T-helper 1 cell treated with Interleukin-12 subunit alpha and Interleukin-12 subunit beta and Interleukin-4 antibody, amounts not matched to agents 30 μg/mL and 1 μg/mL, for 36 hours (primary cell): ENCODE measurements at regions not wholly inside any gene's neighbourhood (a gene's known extent, or its start where the extent isn't known, plus 50 kb on each side); places are given as distances from the start of the nearest gene placed in this dataset.
"Not testable (repeated sequence)": the region's sequence is repeated elsewhere in the genome, so short reads cannot be mapped to it uniquely, and the experiment has no call there.

ENCODE experiments used
- H3K27ac Mint-ChIP-seq: one replicate; pipeline ENCODE4 v1.8.0; 2021; ENCODE audit warnings: mild to moderate bottlenecking, mixed read lengths
- H3K27me3 Mint-ChIP-seq: one replicate; pipeline ENCODE4 v1.8.0; 2021; ENCODE audit warnings: low read depth, mixed read lengths
- H3K36me3 Mint-ChIP-seq: one replicate; pipeline ENCODE4 v1.8.0; 2021; ENCODE audit warnings: low read depth, mixed read lengths
- H3K4me1 Mint-ChIP-seq: one replicate; pipeline ENCODE4 v1.8.0; 2021; ENCODE audit warnings: low read depth, mixed read lengths
- H3K4me3 Mint-ChIP-seq: one replicate; pipeline ENCODE4 v1.8.0; 2021; ENCODE audit warnings: mild to moderate bottlenecking, moderate library complexity, mixed read lengths
- H3K9me3 Mint-ChIP-seq: one replicate; pipeline ENCODE4 v1.8.0; 2021; ENCODE audit warnings: mixed read lengths

GRCh38 chr5:77923666-77924065, 147.5 kb upstream of the TBCA start:
- Mint-ChIP-seq H3K4me1 (peaks cover 4% of the 10 kb centered on the region), H3K4me3 (no peak overlapping the region), H3K36me3 (peaks cover 2% of the 10 kb centered on the region), H3K27ac (no peak overlapping the region), H3K27me3 (peaks cover 4% of the 10 kb centered on the region), H3K9me3 (peaks cover 14% of the 10 kb centered on the region)

GRCh38 chr5:77921094-77921768, 145.1 kb upstream of the TBCA start:
- H3K27me3 Mint-ChIP-seq: no peaks in the 10 kb centered on the region
- peaks cover 4% of the 10 kb centered on the region for H3K4me1 Mint-ChIP-seq
- peaks cover 2% of the 10 kb centered on the region for H3K36me3 Mint-ChIP-seq
- no peak overlapping the region for H3K4me3 Mint-ChIP-seq
- no peak overlapping the region for H3K27ac Mint-ChIP-seq
- H3K9me3 Mint-ChIP-seq: peaks cover 9% of the 10 kb centered on the region

- Mint-ChIP-seq H3K36me3 (peaks cover 2% of the 10 kb centered on the region), H3K27me3 (no peaks in the 10 kb centered on the region), H3K4me3 (no peak overlapping the region), H3K9me3 (peaks cover 6% of the 10 kb centered on the region), H3K27ac (no peak overlapping the region), H3K4me1 (peaks cover 3% of the 10 kb centered on the region)
Observed at GRCh38 chr5:77920359-77921058, 144.4 kb upstream of the TBCA start.

GRCh38 chr5:77915346-77915745, 139.2 kb upstream of the TBCA start:
- no peaks in the 10 kb centered on the region for H3K9me3 Mint-ChIP-seq
- no peaks in the 10 kb centered on the region for H3K36me3 Mint-ChIP-seq
- no peak overlapping the region for H3K4me3 Mint-ChIP-seq
- H3K27ac Mint-ChIP-seq: no peak overlapping the region
- peaks cover 13% of the 10 kb centered on the region for H3K27me3 Mint-ChIP-seq
- no peaks in the 10 kb centered on the region for H3K4me1 Mint-ChIP-seq

- Mint-ChIP-seq H3K4me3 (no peak overlapping the region), H3K27me3 (peaks cover 18% of the 10 kb centered on the region), H3K9me3 (no peaks in the 10 kb centered on the region), H3K27ac (no peak overlapping the region), H3K4me1 (no peaks in the 10 kb centered on the region), H3K36me3 (no peaks in the 10 kb centered on the region)
Observed at GRCh38 chr5:77912721-77913120, 136.6 kb upstream of the TBCA start.

GRCh38 chr5:77910602-77911188, 134.6 kb upstream of the TBCA start:
- no peak overlapping the region for H3K27ac Mint-ChIP-seq

GRCh38 chr5:77909237-77909636, 133.1 kb upstream of the TBCA start:
- H3K27me3 Mint-ChIP-seq: peaks cover 18% of the 10 kb centered on the region
- no peaks in the 10 kb centered on the region for H3K36me3 Mint-ChIP-seq
- no peak overlapping the region for H3K4me3 Mint-ChIP-seq
- H3K4me1 Mint-ChIP-seq: no peaks in the 10 kb centered on the region
- no peaks in the 10 kb centered on the region for H3K9me3 Mint-ChIP-seq
- H3K27ac Mint-ChIP-seq: no peak overlapping the region

More at GRCh38 chr5:77910602-77911188, 134.6 kb upstream of the TBCA start:
- Mint-ChIP-seq H3K4me1 (no peaks in the 10 kb centered on the region), H3K27me3 (peaks cover 18% of the 10 kb centered on the region), H3K9me3 (no peaks in the 10 kb centered on the region), H3K36me3 (no peaks in the 10 kb centered on the region), H3K4me3 (no peak overlapping the region)

GRCh38 chr5:77908787-77909186, 132.6 kb upstream of the TBCA start:
- H3K9me3 Mint-ChIP-seq: no peaks in the 10 kb centered on the region
- H3K4me1 Mint-ChIP-seq: no peaks in the 10 kb centered on the region
- no peak overlapping the region for H3K4me3 Mint-ChIP-seq
- H3K27me3 Mint-ChIP-seq: peaks cover 18% of the 10 kb centered on the region
- no peak overlapping the region for H3K27ac Mint-ChIP-seq
- no peaks in the 10 kb centered on the region for H3K36me3 Mint-ChIP-seq

GRCh38 chr5:77907786-77908185, 131.6 kb upstream of the TBCA start:
- Mint-ChIP-seq H3K4me1 (no peaks in the 10 kb centered on the region), H3K27ac (no peak overlapping the region), H3K36me3 (no peaks in the 10 kb centered on the region), H3K27me3 (peaks cover 15% of the 10 kb centered on the region), H3K4me3 (no peak overlapping the region), H3K9me3 (no peaks in the 10 kb centered on the region)

- H3K27ac Mint-ChIP-seq: no peak overlapping the region
- no peaks in the 10 kb centered on the region for H3K9me3 Mint-ChIP-seq
- H3K4me1 Mint-ChIP-seq: no peaks in the 10 kb centered on the region
- H3K27me3 Mint-ChIP-seq: peaks cover 13% of the 10 kb centered on the region
- H3K36me3 Mint-ChIP-seq: no peaks in the 10 kb centered on the region
- H3K4me3 Mint-ChIP-seq: no peak overlapping the region
Observed at GRCh38 chr5:77906806-77907205, 130.7 kb upstream of the TBCA start.

- no peaks in the 10 kb centered on the region for H3K9me3 Mint-ChIP-seq
- H3K4me3 Mint-ChIP-seq: no peak overlapping the region
- H3K27ac Mint-ChIP-seq: no peak overlapping the region
- no peaks in the 10 kb centered on the region for H3K27me3 Mint-ChIP-seq
- H3K4me1 Mint-ChIP-seq: no peaks in the 10 kb centered on the region
- H3K36me3 Mint-ChIP-seq: no peaks in the 10 kb centered on the region
Observed at GRCh38 chr5:77904362-77904761, 128.2 kb upstream of the TBCA start.

GRCh38 chr5:77900691-77901090, 124.6 kb upstream of the TBCA start:
- H3K9me3 Mint-ChIP-seq: no peaks in the 10 kb centered on the region
- H3K27ac Mint-ChIP-seq: no peak overlapping the region
- H3K4me1 Mint-ChIP-seq: no peaks in the 10 kb centered on the region
- H3K4me3 Mint-ChIP-seq: no peak overlapping the region
- H3K36me3 Mint-ChIP-seq: no peaks in the 10 kb centered on the region
- no peaks in the 10 kb centered on the region for H3K27me3 Mint-ChIP-seq

- no peaks in the 10 kb centered on the region for H3K36me3 Mint-ChIP-seq
- H3K9me3 Mint-ChIP-seq: no peaks in the 10 kb centered on the region
- H3K4me3 Mint-ChIP-seq: no peak overlapping the region
- H3K4me1 Mint-ChIP-seq: no peaks in the 10 kb centered on the region
- no peak overlapping the region for H3K27ac Mint-ChIP-seq
- no peaks in the 10 kb centered on the region for H3K27me3 Mint-ChIP-seq
Observed at GRCh38 chr5:77898385-77898784, 122.2 kb upstream of the TBCA start.

- H3K36me3 Mint-ChIP-seq: no peaks in the 10 kb centered on the region
- no peak overlapping the region for H3K27ac Mint-ChIP-seq
- no peaks in the 10 kb centered on the region for H3K4me1 Mint-ChIP-seq
- no peaks in the 10 kb centered on the region for H3K27me3 Mint-ChIP-seq
- H3K4me3 Mint-ChIP-seq: no peak overlapping the region
- H3K9me3 Mint-ChIP-seq: no peaks in the 10 kb centered on the region
Observed at GRCh38 chr5:77896338-77896737, 120.2 kb upstream of the TBCA start.

- H3K9me3 Mint-ChIP-seq, H3K27ac Mint-ChIP-seq, H3K4me3 Mint-ChIP-seq, H3K4me1 Mint-ChIP-seq, H3K27me3 Mint-ChIP-seq, H3K36me3 Mint-ChIP-seq: not testable (repeated sequence)
Observed at GRCh38 chr5:77894103-77894502, 118.0 kb upstream of the TBCA start.
